ENCODE measurements at regions not wholly inside any gene's neighbourhood (a gene's known extent, or its start where the extent isn't known, plus 50 kb on each side); places are given as distances from the start of the nearest gene placed in this dataset.

DNA sequence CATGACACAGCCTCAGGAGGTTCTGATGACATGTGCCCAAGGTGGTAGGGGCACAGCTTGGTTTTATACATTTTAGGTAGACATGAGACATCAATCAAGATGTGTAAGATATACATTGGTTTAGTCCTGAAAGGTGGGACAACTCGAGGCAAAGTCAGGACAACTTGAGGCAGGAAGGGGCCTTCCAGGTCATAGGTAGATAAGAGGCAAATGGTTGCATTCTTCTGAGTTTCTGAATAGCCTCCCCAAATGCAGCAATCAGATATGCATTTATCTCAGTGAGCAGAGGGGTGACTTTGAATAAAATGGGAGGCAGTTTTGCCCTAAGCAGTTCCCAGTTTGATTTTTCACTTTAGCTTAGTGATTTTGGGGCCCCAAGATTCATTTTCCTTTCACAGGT is 91.6 kb downstream of the CHCHD4 start:
- CTCF ChIA-PET = no interaction called here
- TF ChIP-seq, protein P1, sequence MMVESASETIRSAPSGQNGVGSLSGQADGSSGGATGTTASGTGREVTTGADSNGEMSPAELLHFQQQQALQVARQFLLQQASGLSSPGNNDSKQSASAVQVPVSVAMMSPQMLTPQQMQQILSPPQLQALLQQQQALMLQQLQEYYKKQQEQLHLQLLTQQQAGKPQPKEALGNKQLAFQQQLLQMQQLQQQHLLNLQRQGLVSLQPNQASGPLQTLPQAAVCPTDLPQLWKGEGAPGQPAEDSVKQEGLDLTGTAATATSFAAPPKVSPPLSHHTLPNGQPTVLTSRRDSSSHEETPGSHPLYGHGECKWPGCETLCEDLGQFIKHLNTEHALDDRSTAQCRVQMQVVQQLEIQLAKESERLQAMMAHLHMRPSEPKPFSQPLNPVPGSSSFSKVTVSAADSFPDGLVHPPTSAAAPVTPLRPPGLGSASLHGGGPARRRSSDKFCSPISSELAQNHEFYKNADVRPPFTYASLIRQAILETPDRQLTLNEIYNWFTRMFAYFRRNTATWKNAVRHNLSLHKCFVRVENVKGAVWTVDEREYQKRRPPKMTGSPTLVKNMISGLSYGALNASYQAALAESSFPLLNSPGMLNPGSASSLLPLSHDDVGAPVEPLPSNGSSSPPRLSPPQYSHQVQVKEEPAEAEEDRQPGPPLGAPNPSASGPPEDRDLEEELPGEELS (CRISPR knock-in tag; IDR thresholded peaks at IDR 0.05) = no peak
- TF ChIP-seq FOXJ3 (CRISPR knock-in tag; IDR thresholded peaks at IDR 0.05; ENCODE audit: borderline replicate concordance) (no peak), HMGA2 (CRISPR knock-in tag; IDR thresholded peaks at IDR 0.05) (no peak), JUN (CRISPR knock-in tag; IDR thresholded peaks at IDR 0.05) (no peak), MYBL2 (CRISPR knock-in tag; IDR thresholded peaks at IDR 0.05) (no peak), NR2C2 (CRISPR knock-in tag; IDR thresholded peaks at IDR 0.05) (no peak), ZNF121 (CRISPR knock-in tag; IDR thresholded peaks at IDR 0.05) (no peak), NR1H2 (CRISPR knock-in tag; IDR thresholded peaks at IDR 0.05) (no peak), GTF2I (CRISPR knock-in tag; conservative IDR thresholded peaks at IDR 0.05) (no peak), TEAD4 (CRISPR knock-in tag; IDR thresholded peaks at IDR 0.05) (no peak), TCF7 (CRISPR knock-in tag; IDR thresholded peaks at IDR 0.05; ENCODE audit: low read depth) (no peak)
- TF ChIP-seq, protein P2, sequence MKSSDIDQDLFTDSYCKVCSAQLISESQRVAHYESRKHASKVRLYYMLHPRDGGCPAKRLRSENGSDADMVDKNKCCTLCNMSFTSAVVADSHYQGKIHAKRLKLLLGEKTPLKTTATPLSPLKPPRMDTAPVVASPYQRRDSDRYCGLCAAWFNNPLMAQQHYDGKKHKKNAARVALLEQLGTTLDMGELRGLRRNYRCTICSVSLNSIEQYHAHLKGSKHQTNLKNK (CRISPR knock-in tag; IDR thresholded peaks at IDR 0.05) = no peak
- TF ChIP-seq, protein P3, sequence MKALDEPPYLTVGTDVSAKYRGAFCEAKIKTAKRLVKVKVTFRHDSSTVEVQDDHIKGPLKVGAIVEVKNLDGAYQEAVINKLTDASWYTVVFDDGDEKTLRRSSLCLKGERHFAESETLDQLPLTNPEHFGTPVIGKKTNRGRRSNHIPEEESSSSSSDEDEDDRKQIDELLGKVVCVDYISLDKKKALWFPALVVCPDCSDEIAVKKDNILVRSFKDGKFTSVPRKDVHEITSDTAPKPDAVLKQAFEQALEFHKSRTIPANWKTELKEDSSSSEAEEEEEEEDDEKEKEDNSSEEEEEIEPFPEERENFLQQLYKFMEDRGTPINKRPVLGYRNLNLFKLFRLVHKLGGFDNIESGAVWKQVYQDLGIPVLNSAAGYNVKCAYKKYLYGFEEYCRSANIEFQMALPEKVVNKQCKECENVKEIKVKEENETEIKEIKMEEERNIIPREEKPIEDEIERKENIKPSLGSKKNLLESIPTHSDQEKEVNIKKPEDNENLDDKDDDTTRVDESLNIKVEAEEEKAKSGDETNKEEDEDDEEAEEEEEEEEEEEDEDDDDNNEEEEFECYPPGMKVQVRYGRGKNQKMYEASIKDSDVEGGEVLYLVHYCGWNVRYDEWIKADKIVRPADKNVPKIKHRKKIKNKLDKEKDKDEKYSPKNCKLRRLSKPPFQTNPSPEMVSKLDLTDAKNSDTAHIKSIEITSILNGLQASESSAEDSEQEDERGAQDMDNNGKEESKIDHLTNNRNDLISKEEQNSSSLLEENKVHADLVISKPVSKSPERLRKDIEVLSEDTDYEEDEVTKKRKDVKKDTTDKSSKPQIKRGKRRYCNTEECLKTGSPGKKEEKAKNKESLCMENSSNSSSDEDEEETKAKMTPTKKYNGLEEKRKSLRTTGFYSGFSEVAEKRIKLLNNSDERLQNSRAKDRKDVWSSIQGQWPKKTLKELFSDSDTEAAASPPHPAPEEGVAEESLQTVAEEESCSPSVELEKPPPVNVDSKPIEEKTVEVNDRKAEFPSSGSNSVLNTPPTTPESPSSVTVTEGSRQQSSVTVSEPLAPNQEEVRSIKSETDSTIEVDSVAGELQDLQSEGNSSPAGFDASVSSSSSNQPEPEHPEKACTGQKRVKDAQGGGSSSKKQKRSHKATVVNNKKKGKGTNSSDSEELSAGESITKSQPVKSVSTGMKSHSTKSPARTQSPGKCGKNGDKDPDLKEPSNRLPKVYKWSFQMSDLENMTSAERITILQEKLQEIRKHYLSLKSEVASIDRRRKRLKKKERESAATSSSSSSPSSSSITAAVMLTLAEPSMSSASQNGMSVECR (CRISPR knock-in tag; IDR thresholded peaks at IDR 0.05; ENCODE audit: borderline replicate concordance) = no peak
- no peak overlapping the region for H3K4me3 Mint-ChIP-seq
- DNase-seq (ENCODE audit: low spot score) (no peak), ATAC-seq (no peak)
- no peak overlapping the region for H3K27ac Mint-ChIP-seq
- peaks cover 19% of the 10 kb centered on the region; the same call in 1 of the 2 replicates for H3K27me3 Mint-ChIP-seq (ENCODE audit: low read depth)
- H3K4me1 Mint-ChIP-seq = peaks cover 20% of the 10 kb centered on the region
- peaks cover 31% of the 10 kb centered on the region for H3K36me3 Mint-ChIP-seq
- POLR2A ChIA-PET = no interaction called here
- peaks cover 67% of the 10 kb centered on the region for H3K9me3 Mint-ChIP-seq

DNA sequence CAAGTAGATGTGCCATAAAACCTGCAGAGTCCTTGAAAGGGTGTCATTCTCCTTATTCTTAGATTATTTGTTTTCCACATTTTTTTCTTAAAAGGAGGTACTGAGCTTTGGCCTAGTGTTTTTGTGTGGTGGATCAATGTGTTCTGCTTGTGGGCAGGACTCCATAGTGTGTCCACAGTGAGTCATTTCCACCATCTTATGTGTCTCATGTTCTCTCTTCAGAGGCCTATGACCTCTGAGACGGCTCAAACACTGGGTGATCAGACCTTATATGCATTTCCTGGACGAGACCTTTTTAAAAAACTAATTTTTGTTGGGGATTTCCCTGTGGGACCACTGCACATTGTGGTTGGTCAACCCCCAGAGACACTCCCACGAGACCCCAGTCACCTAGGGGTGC is 93.4 kb downstream of the CHCHD4 start:
- H3K4me1 Mint-ChIP-seq = peaks cover 20% of the 10 kb centered on the region
- TF ChIP-seq CREM (CRISPR knock-in tag; IDR thresholded peaks at IDR 0.05) (no peak), SMAD3 (CRISPR knock-in tag; IDR thresholded peaks at IDR 0.05; ENCODE audit: borderline replicate concordance) (no peak), NR1H2 (CRISPR knock-in tag; IDR thresholded peaks at IDR 0.05) (no peak), ZNF396 (CRISPR knock-in tag; IDR thresholded peaks at IDR 0.05; ENCODE audit: borderline replicate concordance) (no peak), ATF1 (CRISPR knock-in tag; IDR thresholded peaks at IDR 0.05) (no peak), MXD4 (CRISPR knock-in tag; IDR thresholded peaks at IDR 0.05; ENCODE audit: borderline replicate concordance) (no peak), SMAD4 (CRISPR knock-in tag; IDR thresholded peaks at IDR 0.05) (no peak), NR2C2 (CRISPR knock-in tag; IDR thresholded peaks at IDR 0.05) (no peak), IRF2 (CRISPR knock-in tag; IDR thresholded peaks at IDR 0.05; ENCODE audit: borderline replicate concordance, low read depth) (no peak)
- TF ChIP-seq, protein P4, sequence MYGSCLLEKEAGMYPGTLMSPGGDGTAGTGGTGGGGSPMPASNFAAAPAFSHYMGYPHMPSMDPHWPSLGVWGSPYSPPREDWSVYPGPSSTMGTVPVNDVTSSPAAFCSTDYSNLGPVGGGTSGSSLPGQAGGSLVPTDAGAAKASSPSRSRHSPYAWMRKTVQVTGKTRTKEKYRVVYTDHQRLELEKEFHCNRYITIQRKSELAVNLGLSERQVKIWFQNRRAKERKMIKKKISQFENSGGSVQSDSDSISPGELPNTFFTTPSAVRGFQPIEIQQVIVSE (CRISPR knock-in tag; IDR thresholded peaks at IDR 0.05; ENCODE audit: borderline replicate concordance) = no peak
- TF ChIP-seq, protein P3 (CRISPR knock-in tag; IDR thresholded peaks at IDR 0.05; ENCODE audit: borderline replicate concordance) = no peak
- TF ChIP-seq, protein P5, sequence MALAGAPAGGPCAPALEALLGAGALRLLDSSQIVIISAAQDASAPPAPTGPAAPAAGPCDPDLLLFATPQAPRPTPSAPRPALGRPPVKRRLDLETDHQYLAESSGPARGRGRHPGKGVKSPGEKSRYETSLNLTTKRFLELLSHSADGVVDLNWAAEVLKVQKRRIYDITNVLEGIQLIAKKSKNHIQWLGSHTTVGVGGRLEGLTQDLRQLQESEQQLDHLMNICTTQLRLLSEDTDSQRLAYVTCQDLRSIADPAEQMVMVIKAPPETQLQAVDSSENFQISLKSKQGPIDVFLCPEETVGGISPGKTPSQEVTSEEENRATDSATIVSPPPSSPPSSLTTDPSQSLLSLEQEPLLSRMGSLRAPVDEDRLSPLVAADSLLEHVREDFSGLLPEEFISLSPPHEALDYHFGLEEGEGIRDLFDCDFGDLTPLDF (CRISPR knock-in tag; IDR thresholded peaks at IDR 0.05) = no peak

More for the DNA sequence above, 93.4 kb downstream of the CHCHD4 start:
- Mint-ChIP-seq H3K27me3 (ENCODE audit: low read depth) (peaks cover 17% of the 10 kb centered on the region; the same call in 1 of the 2 replicates), H3K36me3 (peaks cover 31% of the 10 kb centered on the region), H3K27ac (no peak overlapping the region), H3K9me3 (peaks cover 68% of the 10 kb centered on the region), H3K4me3 (no peak overlapping the region)
- POLR2A ChIA-PET = no interaction called here
- no peak for DNase-seq (ENCODE audit: low spot score)
- ATAC-seq = no peak
- CTCF ChIA-PET = interaction anchor here (0.7 to 1.2 kb wide), 2 partner anchors 83 to 135 kb away, joined by 3 read pairs; no protein-coding TSS in a partner anchor

Measured in WTC11 (cell line).